ENCODE measurements at regions not wholly inside any gene's neighbourhood (a gene's known extent, or its start where the extent isn't known, plus 50 kb on each side); places are given as distances from the start of the nearest gene placed in this dataset.
"Not testable (repeated sequence)": the region's sequence is repeated elsewhere in the genome, so short reads cannot be mapped to it uniquely, and the experiment has no call there.

DNA sequence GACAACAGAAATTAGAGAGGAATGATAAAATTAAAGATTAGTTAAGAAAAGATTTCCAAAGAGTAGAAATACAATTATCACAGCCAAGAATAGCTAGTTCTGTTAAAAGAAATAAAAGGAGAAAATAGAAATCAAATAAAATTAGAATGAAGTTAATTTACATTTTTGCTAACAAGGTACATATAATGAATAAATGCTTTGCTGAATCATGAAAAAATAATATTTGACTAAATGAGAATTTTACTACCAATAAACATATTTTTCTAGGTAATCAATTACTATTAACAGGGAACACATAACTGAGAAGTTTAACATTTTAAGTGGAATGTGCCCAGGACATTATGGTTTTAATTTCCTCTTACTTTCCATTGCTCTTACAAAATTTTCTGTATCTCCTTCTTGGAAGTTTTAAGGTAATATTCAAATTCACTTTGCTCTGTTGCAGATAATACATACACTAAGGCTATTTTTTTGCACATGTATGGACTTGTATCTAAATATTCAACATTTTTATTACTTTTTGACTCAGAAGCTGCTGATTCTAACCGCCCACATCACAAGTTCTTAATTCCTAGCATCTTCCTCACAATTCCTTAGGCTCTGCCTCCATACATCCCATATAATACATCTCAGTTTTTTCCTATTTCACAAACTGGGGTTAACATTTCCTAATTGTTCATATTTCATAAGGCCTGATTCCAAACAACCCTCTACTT, 870.7 kb upstream of the INTU start:
- no peak overlapping the region for H3K27ac ChIP-seq
- TF ChIP-seq, protein P1, sequence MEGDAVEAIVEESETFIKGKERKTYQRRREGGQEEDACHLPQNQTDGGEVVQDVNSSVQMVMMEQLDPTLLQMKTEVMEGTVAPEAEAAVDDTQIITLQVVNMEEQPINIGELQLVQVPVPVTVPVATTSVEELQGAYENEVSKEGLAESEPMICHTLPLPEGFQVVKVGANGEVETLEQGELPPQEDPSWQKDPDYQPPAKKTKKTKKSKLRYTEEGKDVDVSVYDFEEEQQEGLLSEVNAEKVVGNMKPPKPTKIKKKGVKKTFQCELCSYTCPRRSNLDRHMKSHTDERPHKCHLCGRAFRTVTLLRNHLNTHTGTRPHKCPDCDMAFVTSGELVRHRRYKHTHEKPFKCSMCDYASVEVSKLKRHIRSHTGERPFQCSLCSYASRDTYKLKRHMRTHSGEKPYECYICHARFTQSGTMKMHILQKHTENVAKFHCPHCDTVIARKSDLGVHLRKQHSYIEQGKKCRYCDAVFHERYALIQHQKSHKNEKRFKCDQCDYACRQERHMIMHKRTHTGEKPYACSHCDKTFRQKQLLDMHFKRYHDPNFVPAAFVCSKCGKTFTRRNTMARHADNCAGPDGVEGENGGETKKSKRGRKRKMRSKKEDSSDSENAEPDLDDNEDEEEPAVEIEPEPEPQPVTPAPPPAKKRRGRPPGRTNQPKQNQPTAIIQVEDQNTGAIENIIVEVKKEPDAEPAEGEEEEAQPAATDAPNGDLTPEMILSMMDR (IDR thresholded peaks at IDR 0.05): no peak
- TF ChIP-seq ZFX (IDR thresholded peaks at IDR 0.05; ENCODE audit: borderline replicate concordance): no peak

DNA sequence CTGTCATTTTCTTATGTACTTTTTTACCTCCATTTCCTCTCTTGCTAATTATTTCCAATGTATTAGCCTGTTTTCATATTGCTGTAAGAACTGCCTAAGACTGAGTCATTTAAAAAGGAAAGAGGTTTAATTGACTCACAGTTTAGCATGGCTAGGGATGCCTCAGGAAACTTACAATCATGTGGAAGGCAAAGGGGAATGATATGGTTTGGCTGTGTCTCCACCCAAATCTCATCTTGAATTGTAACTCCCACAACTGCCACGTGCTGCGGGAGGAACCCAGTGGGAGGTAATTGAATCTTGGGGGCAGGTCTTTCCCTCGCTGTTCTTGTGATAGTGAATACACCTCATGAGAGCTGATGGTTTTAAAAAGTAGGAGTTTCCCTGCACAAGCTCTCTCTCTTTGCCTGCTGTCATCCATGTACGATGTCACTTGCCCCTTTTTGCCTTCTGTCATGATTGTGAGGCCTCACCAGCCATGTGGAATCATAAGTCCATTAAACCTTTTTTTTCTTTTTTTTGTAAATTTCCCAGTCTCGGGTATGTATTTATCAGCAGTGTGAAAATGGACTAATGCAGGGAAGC, 870.0 kb upstream of the INTU start:
- no peak overlapping the region for H3K27ac ChIP-seq
- TF ChIP-seq, protein P1 (IDR thresholded peaks at IDR 0.05): no peak
- TF ChIP-seq ZFX (IDR thresholded peaks at IDR 0.05; ENCODE audit: borderline replicate concordance): no peak

GRCh38 chr4:126766241-126766640, 866.5 kb upstream of the INTU start:
- no peak for TF ChIP-seq ZFX (IDR thresholded peaks at IDR 0.05; ENCODE audit: borderline replicate concordance)
- TF ChIP-seq, protein P1 (IDR thresholded peaks at IDR 0.05): no peak
- no peak overlapping the region for H3K27ac ChIP-seq

- no peak overlapping the region for H3K27ac ChIP-seq
- TF ChIP-seq, protein P1 (IDR thresholded peaks at IDR 0.05): no peak
- no peak for TF ChIP-seq ZFX (IDR thresholded peaks at IDR 0.05; ENCODE audit: borderline replicate concordance)
Observed at GRCh38 chr4:126768338-126768737, 864.4 kb upstream of the INTU start.

DNA sequence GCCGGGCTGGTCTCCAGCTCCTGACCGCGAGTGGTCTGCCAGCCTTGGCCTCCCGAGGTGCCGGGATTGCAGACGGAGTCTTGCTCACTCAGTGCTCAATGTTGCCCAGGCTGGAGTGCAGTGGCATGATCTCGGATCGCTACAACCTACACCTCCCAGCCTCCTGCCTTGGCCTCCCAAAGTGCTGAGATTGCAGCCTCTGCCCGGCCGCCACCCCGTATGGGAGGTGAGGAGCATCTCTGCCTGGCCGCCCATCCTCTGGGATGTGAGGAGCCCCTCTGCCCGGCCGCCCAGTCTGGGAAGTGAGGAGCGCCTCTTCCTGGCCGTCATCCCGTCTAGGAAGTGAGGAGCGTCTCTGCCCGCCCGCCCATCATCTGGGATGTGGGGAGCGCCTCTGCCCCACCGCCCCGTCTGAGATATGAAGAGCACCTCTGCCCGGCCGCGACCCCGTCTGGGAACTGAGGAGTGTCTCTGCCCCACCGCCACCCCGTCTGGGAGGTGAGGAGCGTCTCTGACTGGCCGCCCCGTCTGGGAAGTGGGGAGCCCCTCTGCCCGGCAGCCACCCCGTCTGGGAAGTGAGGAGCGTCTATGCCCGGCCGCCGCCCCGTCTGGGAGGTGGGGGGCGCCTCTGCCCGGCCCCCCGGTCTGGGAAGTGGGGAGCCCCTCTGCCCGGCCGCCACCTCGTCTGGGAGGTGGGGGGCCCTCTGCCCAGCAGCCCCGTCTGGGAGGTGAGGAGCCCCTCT, 861.8 kb upstream of the INTU start:
- H3K27ac ChIP-seq: not testable (repeated sequence)

- not testable (repeated sequence) for H3K27ac ChIP-seq
Observed at GRCh38 chr4:126771618-126772017, 861.1 kb upstream of the INTU start.

- H3K27ac ChIP-seq: no peak overlapping the region
- TF ChIP-seq, protein P1 (IDR thresholded peaks at IDR 0.05): no peak
- no peak for TF ChIP-seq ZFX (IDR thresholded peaks at IDR 0.05; ENCODE audit: borderline replicate concordance)
Observed at GRCh38 chr4:126772662-126773061, 860.1 kb upstream of the INTU start.

DNA sequence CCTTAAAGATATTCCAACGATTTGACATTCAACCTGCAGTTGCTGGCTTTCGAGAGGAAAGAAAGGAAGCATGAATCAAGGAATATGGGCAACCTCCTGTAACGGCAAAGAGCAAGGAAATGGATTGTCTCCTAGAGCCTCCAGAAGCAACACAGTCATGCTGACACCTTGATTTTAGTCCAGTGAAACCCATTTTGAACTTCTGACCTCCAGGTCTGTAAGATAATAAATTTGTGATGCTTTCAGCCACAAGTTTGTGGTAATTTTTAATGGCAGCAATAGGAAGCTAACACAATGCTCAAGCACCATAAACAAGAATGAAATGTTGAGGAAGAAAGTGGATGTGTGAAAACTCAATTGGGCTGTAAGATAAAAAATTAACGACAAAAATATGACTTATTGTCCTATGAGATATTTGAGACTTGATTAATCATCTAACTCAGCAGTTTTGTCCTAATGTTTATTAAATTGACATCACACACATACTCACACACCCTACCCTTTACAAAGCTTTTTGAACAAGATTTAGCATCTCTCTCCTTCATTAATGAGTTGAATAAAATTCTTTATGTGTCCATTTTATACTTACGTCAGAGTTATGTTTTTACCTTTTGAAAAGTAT, 857.2 kb upstream of the INTU start:
- no peak for TF ChIP-seq ZFX (IDR thresholded peaks at IDR 0.05; ENCODE audit: borderline replicate concordance)
- TF ChIP-seq, protein P1 (IDR thresholded peaks at IDR 0.05): no peak
- H3K27ac ChIP-seq: no peak overlapping the region

Data from 22Rv1 (cell line).